Spinal cord (tissue), 9 donors: ENCODE measurements at regions not wholly inside any gene's neighbourhood (a gene's known extent, or its start where the extent isn't known, plus 50 kb on each side); places are given as distances from the start of the nearest gene placed in this dataset.

Source experiments
- DNase-seq, 6 donors: peaks; one replicate each; pipeline versions ENCODE4 v3.0.0 to v3.0.0-alpha.2; 2013 to 2015; ENCODE audit warnings: low spot score in 6 of 6, low read depth in 4 of 6
- H3K27ac ChIP-seq: one replicate; pipeline ENCODE4 v1.5.1; 2013; ENCODE audit warnings: low read depth, low read length, control low read depth
- H3K27me3 ChIP-seq: one replicate; pipeline ENCODE4 v1.6.1; 2013; ENCODE audit warnings: low read length; ENCODE audit not compliant: control insufficient read depth, insufficient read depth
- H3K36me3 ChIP-seq: one replicate; pipeline ENCODE4 v1.6.1; 2013; ENCODE audit warnings: low read length; ENCODE audit not compliant: control insufficient read depth, insufficient read depth
- H3K4me1 ChIP-seq: one replicate; pipeline ENCODE4 v1.6.1; 2013; ENCODE audit warnings: low read length; ENCODE audit not compliant: control insufficient read depth, insufficient read depth
- H3K4me3 ChIP-seq: one replicate; pipeline ENCODE4 v1.5.1; 2013; ENCODE audit warnings: low read depth, low read length, control low read depth
- H3K9me3 ChIP-seq: one replicate; pipeline ENCODE4 v1.6.1; 2013; ENCODE audit warnings: low read length; ENCODE audit not compliant: control insufficient read depth, insufficient read depth
- WGBS: methylation state at CpG from one replicate; pipeline ENCODE4 v1.1.5; 2013; ENCODE audit warnings: missing lambda C conversion rate; ENCODE audit not compliant: insufficient coverage; 5-methylcytosine and 5-hydroxymethylcytosine counted together
- donor health status: healthy.

GRCh38 chr6:81158956-81159355 is 593.5 kb downstream of the TENT5A start:
- H3K4me1 ChIP-seq: no peaks in the 10 kb centered on the region
- H3K4me3 ChIP-seq: no peak overlapping the region
- H3K9me3 ChIP-seq: no peaks in the 10 kb centered on the region
- no peak overlapping the region for H3K27ac ChIP-seq
- 100% methylated on average over 1 of the region's 2 CpGs for WGBS
- no peaks in the 10 kb centered on the region for H3K36me3 ChIP-seq
- H3K27me3 ChIP-seq: no peaks in the 10 kb centered on the region
- DNase-seq: no peak

DNA sequence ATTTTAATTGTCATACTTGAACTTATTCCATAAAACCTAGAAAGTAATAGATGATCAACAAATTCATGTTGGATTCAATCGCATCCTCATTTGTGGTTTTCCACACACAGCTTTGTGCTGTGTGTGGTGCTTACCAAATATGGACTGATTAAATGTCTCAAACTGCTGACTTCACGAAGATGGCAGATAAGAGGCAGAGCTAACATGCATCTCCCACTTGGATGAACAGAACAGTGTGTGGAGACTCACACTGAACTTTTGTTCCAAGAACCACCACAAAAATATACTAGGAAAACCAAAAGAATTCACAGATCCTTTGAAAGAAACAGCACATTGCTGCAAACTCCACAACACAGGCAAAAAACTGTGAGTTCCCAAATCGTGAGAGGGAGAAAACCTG is 603.7 kb downstream of the TENT5A start:
- WGBS: no CpG with 5 or more reads among the region's 3 CpGs

GRCh38 chr6:81145506-81145905 is 607.0 kb downstream of the TENT5A start:
- DNase-seq: no peak
- no CpG with 5 or more reads among the region's 2 CpGs for WGBS
- Histone ChIP-seq H3K9me3 (peaks cover 2% of the 10 kb centered on the region), H3K4me1 (no peaks in the 10 kb centered on the region), H3K4me3 (no peak overlapping the region), H3K27ac (no peak overlapping the region), H3K36me3 (no peaks in the 10 kb centered on the region), H3K27me3 (no peaks in the 10 kb centered on the region)

More for the DNA sequence above, 603.7 kb downstream of the TENT5A start:
- DNase-seq: no peak
- Histone ChIP-seq H3K27me3 (no peaks in the 10 kb centered on the region), H3K27ac (no peak overlapping the region), H3K36me3 (no peaks in the 10 kb centered on the region), H3K4me1 (no peaks in the 10 kb centered on the region), H3K4me3 (no peak overlapping the region), H3K9me3 (peaks cover 2% of the 10 kb centered on the region)

GRCh38 chr6:81144346-81144745 is 608.1 kb downstream of the TENT5A start:
- Histone ChIP-seq H3K4me3 (no peak overlapping the region), H3K27ac (no peak overlapping the region), H3K4me1 (no peaks in the 10 kb centered on the region), H3K27me3 (no peaks in the 10 kb centered on the region), H3K9me3 (no peaks in the 10 kb centered on the region), H3K36me3 (no peaks in the 10 kb centered on the region)
- no peak for DNase-seq

GRCh38 chr6:81138236-81138635 is 614.2 kb downstream of the TENT5A start:
- Histone ChIP-seq H3K4me1 (no peaks in the 10 kb centered on the region), H3K36me3 (no peaks in the 10 kb centered on the region), H3K27me3 (no peaks in the 10 kb centered on the region), H3K4me3 (no peak overlapping the region), H3K27ac (no peak overlapping the region), H3K9me3 (no peaks in the 10 kb centered on the region)
- no peak for DNase-seq
- 79% methylated on average over 5 of the region's 5 CpGs for WGBS

GRCh38 chr6:81130969-81131368 is 621.5 kb downstream of the TENT5A start:
- H3K4me1 ChIP-seq: no peaks in the 10 kb centered on the region
- H3K4me3 ChIP-seq: no peak overlapping the region
- H3K36me3 ChIP-seq: no peaks in the 10 kb centered on the region
- no peak overlapping the region for H3K27ac ChIP-seq
- WGBS: 71% methylated on average over 1 of the region's 1 CpG
- no peaks in the 10 kb centered on the region for H3K27me3 ChIP-seq
- no peaks in the 10 kb centered on the region for H3K9me3 ChIP-seq
- DNase-seq: no peak

- Histone ChIP-seq H3K27me3 (no peaks in the 10 kb centered on the region), H3K9me3 (no peaks in the 10 kb centered on the region), H3K4me1 (no peaks in the 10 kb centered on the region), H3K36me3 (no peaks in the 10 kb centered on the region), H3K27ac (no peak overlapping the region), H3K4me3 (no peak overlapping the region)
- no CpG with 5 or more reads among the region's 2 CpGs for WGBS
- DNase-seq: no peak
These were observed 622.4 kb downstream of the TENT5A start for GRCh38 chr6:81130061-81130460.

GRCh38 chr6:81128671-81129070 is 623.8 kb downstream of the TENT5A start:
- WGBS: no CpG with 5 or more reads among the region's 1 CpG
- Histone ChIP-seq H3K36me3 (no peaks in the 10 kb centered on the region), H3K9me3 (no peaks in the 10 kb centered on the region), H3K27ac (no peak overlapping the region), H3K27me3 (no peaks in the 10 kb centered on the region), H3K4me3 (no peak overlapping the region), H3K4me1 (no peaks in the 10 kb centered on the region)
- no peak for DNase-seq

GRCh38 chr6:81126150-81126549 is 626.3 kb downstream of the TENT5A start:
- no peak for DNase-seq
- Histone ChIP-seq H3K27me3 (no peaks in the 10 kb centered on the region), H3K4me3 (no peak overlapping the region), H3K27ac (no peak overlapping the region), H3K4me1 (no peaks in the 10 kb centered on the region), H3K36me3 (no peaks in the 10 kb centered on the region), H3K9me3 (no peaks in the 10 kb centered on the region)
- no CpG with 5 or more reads among the region's 2 CpGs for WGBS

- no peak for DNase-seq
These were observed 632.2 kb downstream of the TENT5A start for GRCh38 chr6:81120280-81120679.

More at GRCh38 chr6:81120280-81120679, 632.2 kb downstream of the TENT5A start:
- 100% methylated on average over 2 of the region's 3 CpGs for WGBS
- H3K9me3 ChIP-seq: no peaks in the 10 kb centered on the region
- no peaks in the 10 kb centered on the region for H3K36me3 ChIP-seq
- no peaks in the 10 kb centered on the region for H3K4me1 ChIP-seq
- H3K27me3 ChIP-seq: no peaks in the 10 kb centered on the region
- no peak overlapping the region for H3K27ac ChIP-seq
- H3K4me3 ChIP-seq: no peak overlapping the region
